K562 (cell line): ENCODE measurements at regions not wholly inside any gene's neighbourhood (a gene's known extent, or its start where the extent isn't known, plus 50 kb on each side); places are given as distances from the start of the nearest gene placed in this dataset.

Experiments used
- ATAC-seq: fragments of 200-7000 bp; cut with Tn5 transposase; 3 replicates; pipeline ENCODE4 v1.9.1; 2020; ENCODE audit warnings: moderate library complexity
- BruUV-seq: library from RNA; stranded (reverse); fragments of 400-500 nt; replicated peaks from 2 replicates; lab custom pipeline; 2021; lab: Mats Ljungman, UMichigan
- CTCF ChIA-PET: fragments of 300-600 bp; formaldehyde crosslinking; extraction: SDS; loops from one replicate; lab custom pipeline; 2021; ENCODE audit warnings: low intra/inter-chr PET ratio; lab: Yijun Ruan, JAX
- POLR2A ChIA-PET: fragments of 300-600, 350-650 bp; sonication (Branson Sonifier 250); formaldehyde crosslinking; extraction: SDS; loops from one replicate; lab custom pipeline; 2021; ENCODE audit warnings: antibody characterized with exemption, inconsistent platforms; lab: Yijun Ruan, JAX
- DNase-seq, 4 experiments: peaks; one replicate each; pipeline versions ENCODE4 v3.0.0 to v3.0.0-alpha.2; 2011 to 2018; ENCODE audit warnings: low spot score in 3 of 4, mixed read lengths in 3 of 4; ENCODE audit errors: extremely low read depth in 1 of 4
- FAIRE-seq: peaks from 2 replicates; lab custom pipeline; 2011; peaks lifted over from hg19 to GRCh38; lab: Jason Lieb, UNC
- H2AFZ ChIP-seq: 2 replicates; pipeline ENCODE4 v1.6.0; 2011; ENCODE audit warnings: low read depth, low read length, control low read depth, inconsistent platforms
- H3K27ac ChIP-seq: fragments of 200-600 bp; 3 replicates; pipeline ENCODE4 v1.8.0; 2011; ENCODE audit warnings: low read depth, mild to moderate bottlenecking, control low read depth, inconsistent platforms, low read length, moderate library complexity, mixed read lengths; ENCODE audit errors: extremely low read depth
- H3K27me3 ChIP-seq, 2 experiments: fragments of 300-600 bp in 1 of 2; 2 replicates in 1 of 2; 3 replicates in 1 of 2; pipeline versions ENCODE4 v1.6.0 to v1.8.0; 2011; ENCODE audit warnings: inconsistent platforms in 2 of 2, low read length in 2 of 2, mild to moderate bottlenecking in 1 of 2, mixed read lengths in 1 of 2, moderate library complexity in 1 of 2; ENCODE audit not compliant: control insufficient read depth in 2 of 2, insufficient read depth in 2 of 2
- H3K36me3 ChIP-seq: fragments of 300-600 bp; 3 replicates; pipeline ENCODE4 v1.8.0; 2011; ENCODE audit warnings: mild to moderate bottlenecking, low read length, inconsistent platforms; ENCODE audit not compliant: control insufficient read depth, insufficient read depth
- H3K4me1 ChIP-seq, 2 experiments: fragments of 200-600 bp in 1 of 2; replicated peaks in 1 of 2; 2 replicates in 1 of 2; 3 replicates in 1 of 2; pipeline versions ENCODE4 v1.5.1 to v1.8.0; 2011; ENCODE audit warnings: inconsistent platforms in 2 of 2, low read length in 2 of 2, mild to moderate bottlenecking in 1 of 2, mixed read lengths in 1 of 2, moderate library complexity in 1 of 2; ENCODE audit not compliant: control insufficient read depth in 2 of 2, insufficient read depth in 2 of 2
- H3K4me2 ChIP-seq: 2 replicates; pipeline ENCODE4 v1.6.1; 2011; ENCODE audit warnings: low read length, control low read depth, inconsistent platforms, mixed read lengths; ENCODE audit not compliant: insufficient read depth
- H3K4me3 ChIP-seq: fragments of 200-600 bp; sonication (generic), shearing (Covaris generic); 2 replicates; pipeline ENCODE4 v1.5.1; 2016; ENCODE audit warnings: control low read depth, inconsistent platforms
- H3K79me2 ChIP-seq: fragments of 200-600 bp; 3 replicates; pipeline ENCODE4 v1.8.0; 2011; ENCODE audit warnings: low read length, inconsistent platforms; ENCODE audit not compliant: control insufficient read depth, insufficient read depth
- H3K9ac ChIP-seq, 2 experiments: 2 replicates each; pipeline versions ENCODE4 v1.6.0 to v1.6.1; 2011; ENCODE audit warnings: low read depth in 2 of 2, low read length in 2 of 2, control low read depth in 1 of 2, inconsistent platforms in 1 of 2, mild to moderate bottlenecking in 1 of 2, mixed read lengths in 1 of 2; ENCODE audit not compliant: insufficient read depth in 1 of 2
- H3K9me1 ChIP-seq: one replicate; pipeline ENCODE4 v1.6.0; 2011; ENCODE audit warnings: inconsistent platforms, mild to moderate bottlenecking, low read length, moderate library complexity; ENCODE audit not compliant: control insufficient read depth, insufficient read depth
- H3K9me3 ChIP-seq: replicated peaks from 2 replicates; pipeline ENCODE4 v1.5.1; 2011; ENCODE audit warnings: low read depth, low read length, inconsistent platforms; ENCODE audit not compliant: control insufficient read depth, insufficient read depth
- H4K20me1 ChIP-seq: replicated peaks from 2 replicates; pipeline ENCODE4 v1.6.1; 2011; ENCODE audit warnings: low read length, inconsistent platforms, mixed read lengths; ENCODE audit not compliant: control insufficient read depth, insufficient read depth
- ARID3B ChIP-seq: fragments of 250-450 bp; sonication (Bioruptor Pico); IDR thresholded peaks from 2 replicates; pipeline ENCODE4 v1.4.0; 2020; ENCODE audit warnings: borderline replicate concordance
- ATF6 ChIP-seq: sonication (generic); formaldehyde crosslinking; IDR thresholded peaks from 2 replicates; pipeline ENCODE4 v1.4.0; 2020; ENCODE audit warnings: mild to moderate bottlenecking, missing genetic modification reagents
- ELF2 ChIP-seq: fragments of 250-450 bp; sonication (Bioruptor Pico); IDR thresholded peaks from 2 replicates; pipeline ENCODE4 v1.5.0; 2021; ENCODE audit warnings: mild to moderate bottlenecking
- EZH2 ChIP-seq: IDR thresholded peaks from 2 replicates; pipeline ENCODE4 v1.6.1; 2012; ENCODE audit warnings: low read depth, mild to moderate bottlenecking, inconsistent platforms, low read length, borderline replicate concordance
- GATA2 ChIP-seq: sonication (generic); formaldehyde crosslinking; IDR thresholded peaks from 2 replicates; pipeline ENCODE4 v1.4.0; 2020; ENCODE audit warnings: mild to moderate bottlenecking, missing genetic modification reagents
- MAFF ChIP-seq: IDR thresholded peaks from 2 replicates; pipeline ENCODE4 v1.6.1; 2012; ENCODE audit warnings: low read length, improper control_type of control experiment
- MEF2A ChIP-seq: IDR thresholded peaks from 2 replicates; pipeline ENCODE4 v1.6.1; 2011; ENCODE audit warnings: low read depth, mild to moderate bottlenecking, low read length, moderate library complexity; ENCODE audit not compliant: control insufficient read depth
- MYC ChIP-seq, 2 experiments: fragments of 250-450 bp in 1 of 2; sonication (Bioruptor Pico) in 1 of 2; IDR thresholded peaks; 2 replicates each; pipeline versions ENCODE4 v1.5.1 to v1.6.1; 2012 to 2021; ENCODE audit warnings: low read depth in 2 of 2, borderline replicate concordance in 1 of 2, improper control_type of control experiment in 1 of 2, low read length in 1 of 2, mild to moderate bottlenecking in 1 of 2, moderate library complexity in 1 of 2
- NFIX ChIP-seq: fragments of 250-450 bp; sonication (Bioruptor Pico); IDR thresholded peaks from 2 replicates; pipeline ENCODE4 v1.4.0; 2020; ENCODE audit warnings: low read depth, mild to moderate bottlenecking, moderate library complexity
- SIN3A ChIP-seq, 2 experiments: fragments of 150-350 bp in 1 of 2; IDR thresholded peaks; 2 replicates each; pipeline ENCODE4 v1.6.1; 2011 to 2016; ENCODE audit warnings: borderline replicate concordance in 2 of 2, low read depth in 2 of 2, low read length in 2 of 2, mild to moderate bottlenecking in 2 of 2, moderate library complexity in 2 of 2; ENCODE audit not compliant: control insufficient read depth in 1 of 2
- SIN3B ChIP-seq: fragments of 450-650 bp; IDR thresholded peaks from 2 replicates; pipeline ENCODE4 v1.6.1; 2017; ENCODE audit warnings: low read depth, mild to moderate bottlenecking, moderate library complexity
- SOX6 ChIP-seq: fragments of 450-650 bp; IDR thresholded peaks from 2 replicates; pipeline ENCODE4 v1.6.1; 2014; ENCODE audit warnings: mild to moderate bottlenecking
- SRSF7 ChIP-seq: fragments of 200-400 bp; formaldehyde crosslinking; optimal IDR thresholded peaks from 2 replicates; pipeline ENCODE3; 2017; ENCODE audit warnings: mild to moderate bottlenecking, low read depth, low read length
- SRSF9 ChIP-seq: fragments of 200-400 bp; formaldehyde crosslinking; IDR thresholded peaks from 2 replicates; pipeline ENCODE4 v1.6.1; 2017; ENCODE audit warnings: low read depth, low read length, borderline replicate concordance
- TAF7 ChIP-seq: fragments of 450-650 bp; IDR thresholded peaks from 2 replicates; pipeline ENCODE4 v1.6.1; 2016; ENCODE audit warnings: missing genetic modification characterization, missing compliant biosample characterization
- TEAD4 ChIP-seq, 2 experiments: sonication (generic) in 1 of 2; formaldehyde crosslinking in 1 of 2; IDR thresholded peaks; 2 replicates each; pipeline versions ENCODE4 v1.6.1 to v1.8.0; 2012 to 2022; ENCODE audit warnings: borderline replicate concordance in 1 of 2, inconsistent platforms in 1 of 2, low read length in 1 of 2, mild to moderate bottlenecking in 1 of 2, missing genetic modification reagents in 1 of 2
- ZNF224 ChIP-seq: sonication (generic); formaldehyde crosslinking; IDR thresholded peaks from 2 replicates; pipeline ENCODE4 v1.8.0; 2022; ENCODE audit warnings: mild to moderate bottlenecking, missing genetic modification reagents
- ZNF316 ChIP-seq: fragments of 450-650 bp; IDR thresholded peaks from 2 replicates; pipeline ENCODE4 v1.6.1; 2016
- WGBS: fragments of 100-300 bp; shearing (Covaris generic); methylation state at CpG from one replicate; pipeline ENCODE4 v1.1.6; 2016; ENCODE audit warnings: low coverage, mixed read lengths; ENCODE audit not compliant: insufficient coverage; ENCODE audit errors: missing lambda C conversion rate; 5-methylcytosine and 5-hydroxymethylcytosine counted together
- in situ Hi-C: fragments of 300-500 bp; cut with MboI; formaldehyde crosslinking; loops from 4 replicates; pipeline ENCODE4 v1.15.0; 2018; ENCODE audit warnings: inconsistent platforms, mixed read lengths
- intact Hi-C: fragments of 100-400 bp; cut with micrococcal nuclease; formaldehyde crosslinking; loops from 2 replicates; pipeline ENCODE4 v1.14.2; 2022

DNA sequence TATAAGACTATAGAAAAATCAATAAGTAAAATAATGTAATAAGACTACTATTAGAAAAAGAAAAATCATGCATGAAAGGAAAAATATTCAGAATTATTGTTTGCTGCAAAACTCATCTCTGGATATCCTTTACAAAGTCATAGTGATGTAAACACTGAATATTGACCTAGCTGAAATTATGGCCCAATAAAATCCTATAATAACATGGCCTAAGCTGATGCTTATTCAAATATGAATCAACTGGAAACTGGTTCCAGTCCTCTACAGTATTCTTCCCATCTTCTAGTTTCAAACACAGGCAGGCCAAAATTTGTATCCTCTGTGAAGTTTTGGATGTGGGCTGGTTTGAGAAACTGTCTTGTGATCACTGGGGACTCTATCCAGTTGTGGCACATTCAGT is 134.5 kb downstream of the CNTN3 start (continued):
- TF ChIP-seq ATF6 (no peak), TEAD4 (IDR thresholded peaks at IDR 0.05; ENCODE audit: low read length) (no peak), TEAD4 (CRISPR knock-in tag; IDR thresholded peaks at IDR 0.05; ENCODE audit: borderline replicate concordance) (no peak), ZNF224 (CRISPR knock-in tag) (no peak), SIN3A (IDR thresholded peaks at IDR 0.05; ENCODE audit: borderline replicate concordance in 2 of 2, control insufficient read depth in 1 of 2, low read depth in 2 of 2, low read length in 2 of 2) (no peak)

- H3K9me1 ChIP-seq = no peaks in the 10 kb centered on the region
- H3K36me3 ChIP-seq = no peaks in the 10 kb centered on the region
- H3K4me1 ChIP-seq = no peaks in the 10 kb centered on the region
- no TSS peak for BruUV-seq
- no peaks in the 10 kb centered on the region for H3K9me3 ChIP-seq
- no peak for FAIRE-seq
- H3K27me3 ChIP-seq = no peaks in the 10 kb centered on the region
- POLR2A ChIA-PET = no interaction called here
- intact Hi-C loops (no loop called here), in situ Hi-C loops (no loop called here)
- no peak for DNase-seq
- TF ChIP-seq SIN3B = no peak
- no peak for TF ChIP-seq SOX6
- no peak for TF ChIP-seq MYC (IDR thresholded peaks at IDR 0.05; ENCODE audit: low read depth, low read length)
- no peak for TF ChIP-seq MYC (CRISPR knock-in tag; IDR thresholded peaks at IDR 0.05; ENCODE audit: borderline replicate concordance, low read depth)
- TF ChIP-seq EZH2 = no peak
- no peak for TF ChIP-seq SRSF9
- no peak for TF ChIP-seq TAF7 (tag)
- no peak for TF ChIP-seq GATA2 (CRISPR knock-in tag)
- TF ChIP-seq NFIX (CRISPR knock-in tag) = no peak
- TF ChIP-seq ELF2 (CRISPR knock-in tag) = no peak
- TF ChIP-seq ZNF316 = no peak
- TF ChIP-seq ARID3B (CRISPR knock-in tag) = no peak
- TF ChIP-seq MEF2A = no peak
- TF ChIP-seq MAFF = no peak
- no peak for TF ChIP-seq SRSF7
- no peaks in the 10 kb centered on the region for H4K20me1 ChIP-seq
- no peak overlapping the region for H3K4me3 ChIP-seq
- H3K4me2 ChIP-seq = no peak overlapping the region
- CTCF ChIA-PET = no interaction called here
- H3K27ac ChIP-seq = no peak overlapping the region
- no peak overlapping the region for H2AFZ ChIP-seq
- no peaks in the 10 kb centered on the region for H3K79me2 ChIP-seq
- ATAC-seq = no peak
- no peak overlapping the region for H3K9ac ChIP-seq
- WGBS = 4% methylated on average over 4 of the region's 4 CpGs
Measured at GRCh38 chr3:74470313-74470712, 144.1 kb downstream of the CNTN3 start.
